Peyer's patch (tissue), 4 donors: ENCODE measurements at regions not wholly inside any gene's neighbourhood (a gene's known extent, or its start where the extent isn't known, plus 50 kb on each side); places are given as distances from the start of the nearest gene placed in this dataset.

Experiments used
- POLR2A ChIP-seq, 2 donors: fragments of 450-650 bp; IDR thresholded peaks; one replicate each; pipeline ENCODE4 v1.5.1; 2017; ENCODE audit warnings: antibody characterized with exemption in 2 of 2, mild to moderate bottlenecking in 2 of 2, moderate library complexity in 2 of 2
- TF ChIP-seq, protein P1 (sequence below), 6 experiments: fragments of 450-650 bp in 4 of 6; fragments of 200-600 bp in 2 of 6; sonication (generic) in 1 of 6; IDR thresholded peaks; one replicate each; pipeline ENCODE4 v1.5.1; 2017 to 2019; ENCODE audit warnings: antibody characterized with exemption in 6 of 6, mild to moderate bottlenecking in 3 of 6, moderate library complexity in 1 of 6

DNA sequence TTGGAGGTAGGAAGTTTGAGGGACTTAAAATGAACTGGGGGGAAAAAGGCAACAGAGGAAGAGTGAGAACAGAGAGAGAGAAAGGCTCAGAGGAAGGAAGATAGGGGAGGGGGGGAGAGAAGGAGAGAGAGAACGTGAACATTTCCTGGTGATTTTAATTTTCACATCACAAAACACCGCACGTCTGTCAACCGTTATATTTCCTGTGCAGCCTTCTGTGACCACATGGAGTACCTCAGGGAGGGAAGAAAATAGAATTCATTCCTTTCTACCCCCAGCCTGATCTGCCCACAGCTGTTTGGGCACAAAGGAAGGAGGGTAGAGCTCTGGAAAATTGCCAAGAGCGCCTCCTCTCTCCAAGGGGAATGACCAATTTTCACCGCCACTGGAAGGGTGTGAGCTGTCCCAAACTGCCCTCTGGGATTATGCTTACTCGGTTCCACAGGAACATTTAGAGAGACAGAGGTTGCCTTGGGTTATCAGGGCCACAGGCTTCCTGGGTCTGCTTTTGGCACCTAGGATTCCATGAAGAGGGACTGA is 135.7 kb upstream of the MAMLD1 start:
- TF ChIP-seq, protein P1, sequence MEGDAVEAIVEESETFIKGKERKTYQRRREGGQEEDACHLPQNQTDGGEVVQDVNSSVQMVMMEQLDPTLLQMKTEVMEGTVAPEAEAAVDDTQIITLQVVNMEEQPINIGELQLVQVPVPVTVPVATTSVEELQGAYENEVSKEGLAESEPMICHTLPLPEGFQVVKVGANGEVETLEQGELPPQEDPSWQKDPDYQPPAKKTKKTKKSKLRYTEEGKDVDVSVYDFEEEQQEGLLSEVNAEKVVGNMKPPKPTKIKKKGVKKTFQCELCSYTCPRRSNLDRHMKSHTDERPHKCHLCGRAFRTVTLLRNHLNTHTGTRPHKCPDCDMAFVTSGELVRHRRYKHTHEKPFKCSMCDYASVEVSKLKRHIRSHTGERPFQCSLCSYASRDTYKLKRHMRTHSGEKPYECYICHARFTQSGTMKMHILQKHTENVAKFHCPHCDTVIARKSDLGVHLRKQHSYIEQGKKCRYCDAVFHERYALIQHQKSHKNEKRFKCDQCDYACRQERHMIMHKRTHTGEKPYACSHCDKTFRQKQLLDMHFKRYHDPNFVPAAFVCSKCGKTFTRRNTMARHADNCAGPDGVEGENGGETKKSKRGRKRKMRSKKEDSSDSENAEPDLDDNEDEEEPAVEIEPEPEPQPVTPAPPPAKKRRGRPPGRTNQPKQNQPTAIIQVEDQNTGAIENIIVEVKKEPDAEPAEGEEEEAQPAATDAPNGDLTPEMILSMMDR (IDR thresholded peaks at IDR 0.05), result no peak
- no peak for TF ChIP-seq POLR2A (IDR thresholded peaks at IDR 0.05)
